ENCODE measurements at regions not wholly inside any gene's neighbourhood (a gene's known extent, or its start where the extent isn't known, plus 50 kb on each side); places are given as distances from the start of the nearest gene placed in this dataset.

GRCh38 chr4:153137159-153137558 lies 67.1 kb upstream of the TRIM2 start:
- Histone ChIP-seq H3K4me3 (no peak overlapping the region), H3K27ac (no peak overlapping the region)
- TF ChIP-seq CTCF (IDR thresholded peaks at IDR 0.05), result no peak
- DNase-seq (ENCODE audit: low spot score), result no peak

GRCh38 chr4:153137677-153138630 lies 66.3 kb upstream of the TRIM2 start:
- DNase-seq (ENCODE audit: low spot score), result no peak
- H3K4me3 ChIP-seq, result no peak overlapping the region
- TF ChIP-seq CTCF (IDR thresholded peaks at IDR 0.05), result no peak
- no peak overlapping the region for H3K27ac ChIP-seq

- no peak for TF ChIP-seq CTCF (IDR thresholded peaks at IDR 0.05)
- no peak for DNase-seq (ENCODE audit: low spot score)
- H3K4me3 ChIP-seq, result no peak overlapping the region
- no peak overlapping the region for H3K27ac ChIP-seq
Observed at GRCh38 chr4:153138736-153139135, 65.5 kb upstream of the TRIM2 start.

- no peak for TF ChIP-seq CTCF (IDR thresholded peaks at IDR 0.05)
- no peak for DNase-seq (ENCODE audit: low spot score)
- Histone ChIP-seq H3K27ac (no peak overlapping the region), H3K4me3 (no peak overlapping the region)
Observed at GRCh38 chr4:153140294-153140693, 63.9 kb upstream of the TRIM2 start.

GRCh38 chr4:153141238-153141637 lies 63.0 kb upstream of the TRIM2 start:
- DNase-seq (ENCODE audit: low spot score), result no peak
- no peak overlapping the region for H3K4me3 ChIP-seq
- H3K27ac ChIP-seq, result no peak overlapping the region
- no peak for TF ChIP-seq CTCF (IDR thresholded peaks at IDR 0.05)

- peak; percentile 75 for DNase-seq (ENCODE audit: low spot score)
- Histone ChIP-seq H3K4me3 (peak overlapping the region; percentile 15), H3K27ac (no peak overlapping the region)
- peak; percentile 82 for TF ChIP-seq CTCF (IDR thresholded peaks at IDR 0.05)
Observed at GRCh38 chr4:153142700-153143438, 61.4 kb upstream of the TRIM2 start.

Data from coronary artery (tissue), 2 donors.